ENCODE measurements at regions not wholly inside any gene's neighbourhood (a gene's known extent, or its start where the extent isn't known, plus 50 kb on each side); places are given as distances from the start of the nearest gene placed in this dataset.
"Not testable (repeated sequence)": the region's sequence is repeated elsewhere in the genome, so short reads cannot be mapped to it uniquely, and the experiment has no call there.

DNA sequence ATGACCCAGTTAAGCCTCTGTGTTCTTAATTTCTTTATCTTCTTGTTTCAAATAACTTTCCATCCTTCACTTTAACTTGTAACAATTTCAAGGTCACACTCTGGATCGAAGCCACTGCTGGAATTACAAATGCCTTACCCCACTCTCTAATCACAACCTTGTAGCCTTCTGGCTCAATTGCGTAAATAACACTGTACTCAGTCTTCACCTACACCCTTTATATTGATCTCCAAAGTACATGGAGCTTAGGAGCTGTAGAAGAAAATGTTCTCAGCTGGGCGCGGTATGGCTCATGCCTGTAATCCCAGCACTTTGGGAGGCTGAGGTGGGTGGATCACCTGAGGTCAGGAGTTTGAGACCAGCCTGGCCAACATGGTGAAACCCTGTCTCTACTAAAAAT lies 164.3 kb upstream of the NPSR1 start:
- DNase-seq, result no peak

DNA sequence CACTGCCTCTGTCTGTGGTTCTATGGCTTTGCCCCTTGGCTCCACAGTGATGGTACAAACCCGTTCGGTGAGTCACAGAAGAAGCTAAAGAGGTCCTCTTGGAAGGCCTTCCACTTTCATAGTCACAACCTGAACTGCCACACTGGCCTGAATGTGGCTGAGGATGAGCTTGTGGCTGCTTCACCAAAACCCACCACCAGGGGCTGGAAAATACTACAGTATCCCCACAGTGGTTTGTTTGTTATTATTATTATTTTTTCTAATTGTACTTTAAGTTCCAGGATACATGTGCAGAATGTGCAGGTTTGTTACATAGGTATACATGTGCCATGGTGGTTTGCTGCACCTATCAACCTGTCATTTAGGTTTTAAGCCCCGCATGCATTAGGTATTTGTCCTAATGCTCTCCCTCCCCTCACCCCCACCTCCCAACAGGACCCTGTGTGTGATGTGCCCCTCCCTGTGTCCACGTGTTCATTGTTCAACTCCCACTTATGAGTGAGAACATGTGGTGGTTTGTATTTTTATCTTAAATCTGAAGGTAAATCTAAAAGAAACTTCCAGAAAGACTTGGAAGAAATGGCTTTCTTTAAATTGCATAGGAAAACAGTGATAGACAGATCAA lies 160.8 kb upstream of the NPSR1 start:
- no peak for DNase-seq

DNA sequence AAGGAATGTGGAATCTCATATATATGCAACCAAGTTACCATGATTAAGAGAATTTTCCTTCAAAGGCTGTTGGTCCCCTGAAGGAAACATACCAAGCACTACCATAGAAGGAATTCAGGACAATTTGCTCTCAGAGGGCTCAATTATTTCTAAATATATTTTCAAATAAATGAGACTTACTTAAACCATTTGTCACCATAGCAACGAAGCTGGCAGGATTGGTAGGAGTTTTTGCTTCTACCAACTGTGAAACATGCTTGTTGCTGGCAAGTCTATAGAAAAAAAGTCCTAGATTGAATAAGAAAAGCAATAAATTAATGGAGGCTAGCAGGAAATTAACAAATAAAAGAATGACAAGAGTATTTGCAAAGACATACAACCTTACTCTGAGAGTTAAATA lies 156.9 kb upstream of the NPSR1 start:
- no peak for DNase-seq

DNA sequence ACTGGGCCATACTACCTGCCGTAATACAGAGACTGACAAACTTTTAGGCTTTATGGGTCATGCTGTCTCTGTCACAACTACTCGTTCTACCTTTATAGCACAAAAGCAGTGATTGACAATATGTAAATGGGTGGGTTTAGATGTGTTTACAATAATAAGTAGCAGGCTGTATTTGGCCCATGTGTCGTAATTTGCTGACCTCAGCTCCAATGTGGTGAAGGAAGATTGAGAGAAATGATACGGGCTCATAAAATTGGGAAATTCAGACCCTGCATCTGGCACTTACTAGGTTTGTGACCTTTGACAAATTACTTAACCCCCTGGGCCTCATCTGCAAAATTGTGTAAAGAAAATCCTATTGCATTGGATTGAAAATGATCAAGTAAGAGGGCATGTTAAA lies 150.8 kb upstream of the NPSR1 start:
- no peak for DNase-seq

DNA sequence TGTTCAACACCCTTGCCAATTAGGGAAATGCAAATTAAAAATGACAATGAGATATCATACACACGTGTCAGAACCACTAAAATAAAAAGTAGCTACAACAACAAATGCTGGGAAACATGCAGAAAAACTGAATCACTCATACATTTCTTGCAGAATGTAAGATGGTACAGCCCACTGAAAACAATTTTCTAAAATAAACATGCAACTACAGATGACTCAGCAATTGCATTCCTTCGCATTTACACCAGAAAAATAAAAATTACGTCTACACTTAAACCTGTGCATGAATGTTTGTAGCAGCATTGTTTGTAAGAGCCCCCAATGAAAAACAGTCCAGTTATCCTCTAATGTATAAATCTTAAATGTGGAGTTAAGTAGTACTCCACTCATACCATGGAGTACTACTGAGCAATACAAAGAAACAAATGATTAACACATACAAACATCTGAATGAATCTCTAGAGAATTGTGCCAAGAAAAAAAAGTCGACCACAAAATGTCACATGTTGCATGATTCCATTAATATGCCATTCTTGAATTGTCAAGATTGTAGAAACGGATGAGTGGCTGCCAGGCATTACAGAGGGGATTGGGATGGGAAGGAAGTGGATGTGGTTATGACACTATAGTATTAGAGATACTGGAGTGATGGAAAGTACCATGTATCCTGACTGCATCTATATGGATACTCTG lies 134.6 kb upstream of the NPSR1 start:
- DNase-seq, result no peak

DNA sequence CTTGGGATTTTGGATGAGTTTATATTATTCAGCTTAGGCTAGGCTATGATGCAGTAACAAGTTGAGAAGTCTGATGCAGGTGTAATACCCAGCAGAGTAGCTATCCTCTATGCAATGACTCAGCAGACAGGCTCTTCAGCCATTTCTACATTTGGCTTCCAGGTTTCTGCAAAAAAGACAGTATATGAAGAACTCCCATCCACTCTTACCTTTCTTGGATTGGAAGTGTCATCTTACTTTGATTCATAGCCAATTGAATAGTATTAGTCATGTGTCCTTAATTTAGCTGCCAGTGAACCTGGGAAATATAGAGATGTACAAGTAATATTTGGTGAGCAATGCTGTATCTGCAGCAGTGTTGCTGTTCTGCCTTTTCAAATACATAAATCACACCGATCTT lies 127.8 kb upstream of the NPSR1 start:
- DNase-seq, result no peak

DNA sequence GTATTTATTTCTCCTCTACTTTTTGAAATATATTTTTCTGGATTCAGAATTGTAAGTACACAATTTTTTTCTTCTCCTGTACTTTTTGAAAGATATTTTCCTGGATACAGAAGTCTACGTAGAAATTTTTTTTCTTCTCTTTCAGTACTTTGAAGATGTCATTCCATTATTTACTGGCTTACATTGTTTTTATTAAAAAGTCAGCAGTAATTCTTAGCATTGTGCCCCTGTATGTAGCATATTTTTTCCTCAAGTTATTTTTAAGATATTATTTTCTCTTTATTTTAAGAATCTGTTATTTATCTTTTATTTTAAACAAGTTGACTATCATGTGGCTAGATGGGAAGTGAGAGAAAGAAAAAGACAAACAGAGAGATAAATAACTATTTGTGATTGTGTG lies 119.0 kb upstream of the NPSR1 start:
- DNase-seq, result no peak

DNA sequence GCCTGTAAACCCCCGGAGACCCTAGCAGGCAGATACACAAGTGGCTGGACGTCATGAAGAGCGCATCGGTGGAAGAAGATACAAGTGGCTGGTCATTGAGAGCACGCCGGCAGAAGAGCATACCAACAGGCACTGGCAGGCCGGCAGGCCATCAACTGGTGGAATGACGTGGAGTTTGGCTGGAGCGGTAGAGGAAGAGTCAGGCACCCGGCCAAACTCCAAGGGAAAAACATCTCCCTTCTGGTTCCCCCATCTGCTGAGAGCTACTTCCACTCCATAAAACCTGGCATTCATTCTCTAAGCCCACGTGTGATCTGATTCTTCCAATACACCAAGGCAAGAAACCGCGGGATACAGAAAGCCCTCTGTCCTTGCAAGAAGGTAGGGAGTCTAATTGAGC lies 113.4 kb upstream of the NPSR1 start:
- DNase-seq, result no peak

DNA sequence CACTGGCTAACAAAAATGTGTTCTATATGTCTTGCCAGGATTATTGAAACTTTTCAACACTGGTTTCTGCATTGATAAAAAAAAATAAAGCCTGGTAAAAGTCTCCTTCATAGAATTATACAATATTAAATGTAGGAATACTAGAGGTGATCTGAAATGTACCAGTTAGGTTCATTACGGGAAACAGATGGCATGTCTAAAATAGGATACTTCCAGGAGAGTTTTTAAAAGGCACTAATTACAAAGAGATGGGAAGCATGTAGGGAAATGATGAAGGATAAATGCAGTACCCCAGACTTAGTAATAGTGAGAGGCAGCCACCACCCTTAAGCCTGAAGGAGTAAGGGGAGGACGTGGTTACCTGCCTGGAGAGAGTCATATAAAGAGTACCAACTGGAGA lies 107.0 kb upstream of the NPSR1 start:
- DNase-seq, result no peak

DNA sequence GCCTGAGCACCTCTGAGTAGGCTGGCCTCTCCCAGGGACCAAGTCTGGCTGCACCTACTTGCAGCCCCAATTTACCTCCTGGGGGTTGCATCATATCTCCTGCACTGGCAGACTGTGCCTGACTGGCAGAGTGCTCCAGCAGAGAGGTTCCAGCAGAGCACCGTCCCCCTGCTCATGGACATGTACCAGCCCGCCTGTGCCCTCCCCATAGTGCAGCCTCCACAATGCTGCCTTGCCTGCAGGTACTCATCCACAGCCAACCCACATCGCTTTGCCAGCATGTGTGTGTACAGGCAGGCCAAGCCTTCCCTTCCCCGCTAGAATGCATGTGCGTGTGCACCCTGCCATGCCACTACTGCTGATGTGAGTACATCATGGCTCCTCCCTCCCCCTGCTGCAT lies 105.5 kb upstream of the NPSR1 start:
- DNase-seq, result no peak

DNA sequence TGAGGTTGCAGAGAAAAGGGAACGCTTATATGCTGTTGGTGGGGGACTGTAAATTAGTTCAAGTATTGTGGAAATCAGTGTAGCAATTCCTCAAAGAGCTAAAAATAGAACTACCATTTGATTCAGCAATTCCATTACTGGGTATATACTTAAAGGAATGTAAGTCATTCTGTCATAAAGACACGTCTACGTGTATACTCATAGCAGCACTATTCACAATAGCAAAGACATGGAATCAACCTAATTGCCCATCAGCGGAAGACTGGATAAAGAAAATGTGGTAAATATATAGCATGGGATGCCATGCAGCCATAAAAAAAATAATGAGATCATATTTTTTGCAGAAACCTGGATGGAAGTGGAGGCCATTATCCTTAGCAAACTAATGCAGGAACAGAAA lies 100.0 kb upstream of the NPSR1 start:
- DNase-seq, result no peak

DNA sequence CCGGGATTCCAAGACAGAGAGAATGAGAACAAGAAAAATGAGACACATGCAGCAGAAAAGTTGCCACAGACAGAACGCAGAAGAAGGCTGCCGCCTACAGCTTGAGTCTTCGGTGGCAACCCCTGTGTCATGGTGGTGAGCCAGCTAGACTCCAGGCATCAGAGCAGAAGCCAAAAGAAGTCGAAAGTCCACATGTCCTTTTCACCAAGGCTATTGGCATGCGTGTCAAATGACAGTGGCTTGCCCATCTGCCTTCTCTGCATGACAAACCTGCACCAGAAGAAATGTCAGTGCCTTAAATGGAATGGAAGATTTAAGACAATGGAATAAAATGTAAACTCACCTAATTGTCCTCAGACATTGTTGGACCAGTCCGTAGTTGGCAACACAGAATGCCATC lies 93.9 kb upstream of the NPSR1 start:
- no peak for DNase-seq

DNA sequence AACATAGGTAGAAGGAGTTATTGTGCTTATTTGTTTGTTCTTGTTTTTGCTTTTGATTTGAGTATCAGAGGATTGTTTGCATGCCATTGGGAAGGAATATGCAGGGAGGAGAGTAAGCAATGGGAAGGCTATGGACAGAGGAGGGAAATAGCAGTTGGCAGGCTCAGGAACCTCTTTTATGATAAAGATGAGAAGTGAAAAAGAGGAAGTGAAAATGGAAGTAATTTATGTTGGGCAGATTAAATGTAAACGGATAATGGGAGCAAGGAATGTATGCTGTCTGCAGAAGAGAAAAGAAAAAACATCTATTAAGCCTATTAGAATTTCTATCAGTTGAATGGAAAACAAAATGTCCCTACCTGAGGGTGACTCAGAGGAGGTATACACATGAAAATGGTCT lies 90.1 kb upstream of the NPSR1 start:
- DNase-seq, result no peak

DNA sequence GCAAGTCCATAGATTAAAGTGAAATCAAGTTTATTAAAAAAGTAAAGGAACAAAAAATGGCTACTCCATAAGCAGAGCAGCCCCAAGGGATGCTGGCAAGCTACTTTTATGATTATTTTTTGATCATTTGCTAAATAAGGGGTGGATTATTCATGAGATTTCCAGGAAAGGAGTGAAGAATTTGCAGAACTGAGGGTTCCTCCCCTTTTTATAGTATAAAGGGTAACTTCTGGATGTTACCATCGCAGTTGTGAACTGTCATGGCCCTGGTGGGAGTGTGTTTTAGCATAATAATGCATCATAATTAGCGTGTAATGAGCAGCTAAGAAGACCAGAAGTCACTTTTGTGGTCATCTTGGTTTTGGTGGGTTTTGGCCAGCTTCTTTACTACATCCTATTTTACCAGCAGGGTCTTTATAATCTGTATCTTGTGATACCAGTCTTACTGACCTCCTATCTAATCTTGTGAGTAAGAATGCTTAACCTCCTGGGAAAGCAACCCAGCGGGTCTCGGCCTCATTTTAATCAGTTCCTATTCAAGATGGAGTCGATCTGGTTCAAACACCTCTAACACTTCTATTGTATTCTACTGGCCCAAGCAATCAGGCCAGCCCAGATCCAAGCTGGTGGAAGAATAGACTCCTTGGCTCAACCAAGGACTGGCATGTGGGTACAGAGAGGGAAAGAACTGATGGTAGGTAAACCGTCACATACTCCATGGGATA lies 87.9 kb upstream of the NPSR1 start:
- no peak for DNase-seq

DNA sequence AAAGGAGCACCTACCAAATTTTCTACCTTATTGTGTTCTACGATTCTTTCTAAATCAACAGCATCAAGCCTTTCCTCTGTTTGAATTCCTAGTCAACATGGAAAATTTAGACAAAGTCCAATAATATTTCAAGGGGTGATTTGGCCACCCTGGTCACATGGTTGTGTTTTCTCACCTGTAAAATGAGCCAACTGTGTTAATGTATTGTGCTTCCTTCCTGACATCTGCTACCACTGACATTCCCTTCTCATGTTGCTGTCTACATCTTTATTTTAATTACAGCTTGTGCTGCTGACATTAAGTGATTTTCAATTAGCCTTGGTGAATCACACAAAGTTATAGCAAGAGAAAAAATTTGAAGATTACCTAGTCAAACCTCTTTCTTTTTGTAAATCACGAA lies 83.0 kb upstream of the NPSR1 start:
- DNase-seq, result no peak

DNA sequence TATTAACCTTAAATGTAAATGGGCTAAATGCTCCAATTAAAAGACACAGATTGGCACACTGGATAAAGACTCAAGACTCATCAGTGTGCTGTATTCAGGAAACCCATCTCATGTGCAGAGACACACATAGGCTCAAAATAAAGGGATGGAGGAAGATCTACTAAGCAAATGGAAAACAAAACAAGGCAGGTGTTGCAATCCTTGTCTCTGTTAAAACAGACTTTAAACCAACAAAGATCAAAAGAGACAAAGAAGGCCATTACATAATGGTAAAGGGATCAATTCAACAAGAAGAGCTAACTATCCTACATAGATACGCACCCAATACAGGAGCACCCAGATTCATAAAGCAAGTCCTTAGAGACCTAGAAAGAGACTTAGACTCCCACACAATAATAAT lies 80.1 kb upstream of the NPSR1 start:
- not testable (repeated sequence) for DNase-seq

DNA sequence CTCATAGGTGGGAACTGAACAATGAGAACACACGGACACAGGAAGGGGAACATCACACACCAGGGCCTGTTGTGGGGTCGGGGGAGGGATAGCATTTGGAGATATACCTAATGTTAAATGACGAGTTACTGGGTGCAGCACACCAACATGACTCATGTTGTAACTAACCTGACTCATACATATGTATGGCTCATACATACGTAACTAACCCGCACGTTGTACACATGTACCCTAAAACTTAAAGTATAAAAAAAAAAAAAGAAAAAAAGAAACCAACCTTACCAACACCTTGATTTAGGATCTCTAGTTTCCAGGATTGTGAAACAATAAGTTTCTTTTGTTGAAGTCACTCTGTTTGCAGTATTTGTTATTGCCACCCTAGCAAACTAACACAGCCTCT lies 76.3 kb upstream of the NPSR1 start:
- not testable (repeated sequence) for DNase-seq

DNA sequence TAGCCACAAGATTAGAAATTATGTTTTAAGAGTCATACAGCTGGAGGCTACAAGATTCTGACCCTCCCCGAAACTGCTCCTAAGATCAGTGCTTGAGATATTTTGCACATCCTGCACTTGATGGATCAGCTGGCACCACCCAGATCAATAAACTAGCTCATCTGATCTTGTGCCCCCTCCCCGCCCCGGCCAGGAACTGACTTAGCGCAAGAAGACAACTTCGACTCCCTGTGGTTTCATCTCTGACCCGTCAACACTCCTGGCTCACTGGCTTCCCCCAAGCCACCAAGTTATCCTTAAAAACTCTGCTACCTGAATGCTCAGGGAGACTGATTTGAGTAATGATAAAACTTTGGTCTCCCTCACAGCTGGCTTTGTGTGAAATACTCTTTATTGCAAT lies 73.5 kb upstream of the NPSR1 start:
- DNase-seq, result no peak

DNA sequence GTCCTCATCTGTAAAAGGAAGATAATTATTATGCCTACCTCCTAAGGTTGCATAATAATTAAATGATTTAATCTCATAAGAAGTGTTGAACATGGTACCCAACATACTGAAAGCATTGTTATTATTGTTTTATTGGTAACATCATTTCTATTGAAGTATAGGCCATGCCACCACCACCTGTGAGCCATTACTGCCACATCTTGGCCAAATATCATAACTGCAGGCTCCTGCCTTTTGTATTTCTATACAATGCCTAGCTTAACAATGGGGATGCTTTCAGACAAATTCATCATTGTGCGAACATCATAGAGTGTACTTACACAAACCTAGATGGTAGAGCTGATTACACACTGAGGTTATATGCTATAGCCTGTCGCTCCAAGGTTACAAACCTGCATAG lies 61.1 kb upstream of the NPSR1 start:
- no peak for DNase-seq

DNA sequence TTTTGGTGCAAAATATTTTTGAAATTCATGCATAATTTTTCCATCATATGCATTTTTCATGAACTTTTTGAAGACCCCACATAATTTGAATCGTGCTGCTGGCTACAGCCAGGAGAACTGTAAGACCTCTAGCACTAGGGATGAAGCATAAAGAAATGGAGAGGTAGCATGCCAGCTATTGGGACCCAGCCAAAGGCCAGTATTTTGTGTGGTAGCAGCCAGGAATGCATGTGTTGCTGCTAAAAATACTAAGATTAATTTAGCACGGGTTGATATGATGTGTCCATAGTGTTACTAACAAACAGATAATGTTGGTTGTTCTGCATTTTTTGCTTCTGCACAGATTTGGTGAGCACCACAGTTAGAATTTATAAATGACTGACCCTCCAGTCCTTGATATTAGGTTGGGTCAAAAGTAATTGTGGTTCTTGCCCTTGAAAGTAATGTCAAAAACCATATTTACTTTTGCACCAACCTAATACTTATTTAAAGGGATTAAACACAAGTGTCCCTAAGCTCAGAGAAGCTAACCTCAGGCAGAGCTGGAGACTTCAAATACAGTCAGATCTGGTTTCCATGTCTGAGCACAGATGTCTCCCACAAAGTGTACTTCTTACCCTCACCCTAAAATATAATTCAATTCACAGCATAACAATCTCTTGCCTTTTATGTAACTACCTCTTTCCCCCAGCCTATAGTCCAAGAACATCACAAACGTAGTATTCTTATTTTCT lies 54.1 kb upstream of the NPSR1 start:
- no peak for DNase-seq
